ELR (cell line): ENCODE measurements at regions not wholly inside any gene's neighbourhood (a gene's known extent, or its start where the extent isn't known, plus 50 kb on each side); places are given as distances from the start of the nearest gene placed in this dataset.
"Not testable (repeated sequence)": the region's sequence is repeated elsewhere in the genome, so short reads cannot be mapped to it uniquely, and the experiment has no call there.

ENCODE experiments used
- DNase-seq: peaks from one replicate; pipeline ENCODE4 v3.0.0-alpha.2; 2015; ENCODE audit warnings: low read depth

GRCh38 chr1:81254560-81254959 is 546.2 kb upstream of the ADGRL2 start:
- DNase-seq, result peak; percentile 19

- DNase-seq, result no peak
These were observed 546.7 kb upstream of the ADGRL2 start for GRCh38 chr1:81254068-81254467.

GRCh38 chr1:81252471-81253151 is 548.1 kb upstream of the ADGRL2 start:
- no peak for DNase-seq

GRCh38 chr1:81250825-81251224 is 549.9 kb upstream of the ADGRL2 start:
- not testable (repeated sequence) for DNase-seq

GRCh38 chr1:81245084-81245715 is 555.5 kb upstream of the ADGRL2 start:
- not testable (repeated sequence) for DNase-seq

GRCh38 chr1:81244612-81245011 is 556.1 kb upstream of the ADGRL2 start:
- DNase-seq, result not testable (repeated sequence)

- DNase-seq, result no peak
These were observed 558.6 kb upstream of the ADGRL2 start for GRCh38 chr1:81242103-81242502.

- DNase-seq, result no peak
These were observed 562.6 kb upstream of the ADGRL2 start for GRCh38 chr1:81238129-81238528.

GRCh38 chr1:81237473-81238089 is 563.2 kb upstream of the ADGRL2 start:
- no peak for DNase-seq

- no peak for DNase-seq
These were observed 566.5 kb upstream of the ADGRL2 start for GRCh38 chr1:81234237-81234636.

- DNase-seq, result no peak
These were observed 567.1 kb upstream of the ADGRL2 start for GRCh38 chr1:81233591-81233990.

- DNase-seq, result no peak
These were observed 568.3 kb upstream of the ADGRL2 start for GRCh38 chr1:81232420-81232819.

GRCh38 chr1:81231729-81232038 is 569.0 kb upstream of the ADGRL2 start:
- DNase-seq, result peak; percentile 37

- no peak for DNase-seq
These were observed 569.6 kb upstream of the ADGRL2 start for GRCh38 chr1:81230983-81231728.

- no peak for DNase-seq
These were observed 571.8 kb upstream of the ADGRL2 start for GRCh38 chr1:81228926-81229325.

GRCh38 chr1:81226603-81226928 is 574.2 kb upstream of the ADGRL2 start:
- DNase-seq, result no peak

- DNase-seq, result no peak
These were observed 574.7 kb upstream of the ADGRL2 start for GRCh38 chr1:81225789-81226602.

GRCh38 chr1:81224222-81224621 is 576.5 kb upstream of the ADGRL2 start:
- no peak for DNase-seq

- DNase-seq, result no peak
These were observed 579.2 kb upstream of the ADGRL2 start for GRCh38 chr1:81221564-81221963.

- no peak for DNase-seq
These were observed 580.1 kb upstream of the ADGRL2 start for GRCh38 chr1:81220614-81221071.

GRCh38 chr1:81217058-81217457 is 583.7 kb upstream of the ADGRL2 start:
- DNase-seq, result no peak

GRCh38 chr1:81213279-81213678 is 587.5 kb upstream of the ADGRL2 start:
- no peak for DNase-seq
